RKO (cell line): ENCODE measurements at regions not wholly inside any gene's neighbourhood (a gene's known extent, or its start where the extent isn't known, plus 50 kb on each side); places are given as distances from the start of the nearest gene placed in this dataset.

ENCODE experiments used
- DNase-seq: peaks from one replicate; pipeline ENCODE4 v3.0.0-alpha.2; 2016; ENCODE audit warnings: low spot score

GRCh38 chr14:95442016-95442632 lies 74.3 kb downstream of the SYNE3 start:
- no peak for DNase-seq

GRCh38 chr14:95440951-95441350 lies 75.5 kb downstream of the SYNE3 start:
- DNase-seq, result no peak

GRCh38 chr14:95440496-95440895 lies 76.0 kb downstream of the SYNE3 start:
- DNase-seq, result no peak

- DNase-seq, result no peak
Observed at GRCh38 chr14:95439881-95440280, 76.6 kb downstream of the SYNE3 start.

GRCh38 chr14:95437715-95438114 lies 78.7 kb downstream of the SYNE3 start:
- no peak for DNase-seq

GRCh38 chr14:95436354-95436753 lies 80.1 kb downstream of the SYNE3 start:
- no peak for DNase-seq

GRCh38 chr14:95434121-95434520 lies 82.3 kb downstream of the SYNE3 start:
- no peak for DNase-seq

GRCh38 chr14:95433094-95433478 lies 83.4 kb downstream of the SYNE3 start:
- DNase-seq, result no peak

GRCh38 chr14:95432144-95433093 lies 84.0 kb downstream of the SYNE3 start:
- peak; percentile 35 for DNase-seq

GRCh38 chr14:95431199-95432143 lies 85.0 kb downstream of the SYNE3 start:
- DNase-seq, result no peak

GRCh38 chr14:95428557-95428956 lies 87.9 kb downstream of the SYNE3 start:
- no peak for DNase-seq

GRCh38 chr14:95426116-95426475 lies 90.4 kb downstream of the SYNE3 start:
- no peak for DNase-seq

GRCh38 chr14:95425369-95426115 lies 90.9 kb downstream of the SYNE3 start:
- no peak for DNase-seq

- DNase-seq, result no peak
Observed at GRCh38 chr14:95424529-95424928, 91.9 kb downstream of the SYNE3 start.

- DNase-seq, result no peak
Observed at GRCh38 chr14:95421741-95422140, 94.7 kb downstream of the SYNE3 start.

- DNase-seq, result no peak
Observed at GRCh38 chr14:95420060-95420459, 96.4 kb downstream of the SYNE3 start.

- DNase-seq, result no peak
Observed at GRCh38 chr14:95419569-95419968, 96.9 kb downstream of the SYNE3 start.

GRCh38 chr14:95418858-95419257 lies 97.6 kb downstream of the SYNE3 start:
- DNase-seq, result no peak

GRCh38 chr14:95417492-95417891 lies 97.8 kb upstream of the CLMN start:
- DNase-seq, result no peak

GRCh38 chr14:95415993-95416392 lies 96.3 kb upstream of the CLMN start:
- no peak for DNase-seq
